ACC112 (cell line): ENCODE measurements at regions not wholly inside any gene's neighbourhood (a gene's known extent, or its start where the extent isn't known, plus 50 kb on each side); places are given as distances from the start of the nearest gene placed in this dataset.

Experiments
- H2AFZ ChIP-seq: fragments of 200-600 bp; sonication (generic); one replicate; pipeline ENCODE4 v1.6.0; 2017; ENCODE audit warnings: antibody characterized with exemption, low read length; ENCODE audit not compliant: unreplicated experiment
- H3K27ac ChIP-seq: fragments of 200-600 bp; sonication (generic); 2 replicates; pipeline ENCODE4 v1.5.1; 2014; ENCODE audit warnings: low read depth, mild to moderate bottlenecking, antibody characterized with exemption, low read length, moderate library complexity
- H3K27me3 ChIP-seq: fragments of 200-600 bp; sonication (generic); 2 replicates; pipeline ENCODE4 v1.6.1; 2014; ENCODE audit warnings: mild to moderate bottlenecking, antibody characterized with exemption, low read length, moderate library complexity, mixed read lengths; ENCODE audit not compliant: insufficient read depth
- H3K36me3 ChIP-seq: fragments of 200-600 bp; sonication (generic); 2 replicates; pipeline ENCODE4 v1.6.1; 2016; ENCODE audit warnings: mild to moderate bottlenecking, antibody characterized with exemption, low read length, moderate library complexity, mixed read lengths; ENCODE audit not compliant: insufficient read depth
- H3K4me1 ChIP-seq: fragments of 200-600 bp; sonication (generic); one replicate; pipeline ENCODE4 v1.6.1; 2016; ENCODE audit warnings: low read length, mixed read lengths; ENCODE audit not compliant: insufficient read depth, unreplicated experiment, control insufficient read depth
- H3K4me3 ChIP-seq: fragments of 200-600 bp; sonication (generic); 2 replicates; pipeline ENCODE4 v1.5.1; 2014; ENCODE audit warnings: mild to moderate bottlenecking, low read depth, low read length
- H3K79me2 ChIP-seq: fragments of 200-600 bp; sonication (generic); one replicate; pipeline ENCODE4 v1.6.0; 2016; ENCODE audit warnings: low read length; ENCODE audit not compliant: control insufficient read depth, unreplicated experiment, insufficient read depth

DNA sequence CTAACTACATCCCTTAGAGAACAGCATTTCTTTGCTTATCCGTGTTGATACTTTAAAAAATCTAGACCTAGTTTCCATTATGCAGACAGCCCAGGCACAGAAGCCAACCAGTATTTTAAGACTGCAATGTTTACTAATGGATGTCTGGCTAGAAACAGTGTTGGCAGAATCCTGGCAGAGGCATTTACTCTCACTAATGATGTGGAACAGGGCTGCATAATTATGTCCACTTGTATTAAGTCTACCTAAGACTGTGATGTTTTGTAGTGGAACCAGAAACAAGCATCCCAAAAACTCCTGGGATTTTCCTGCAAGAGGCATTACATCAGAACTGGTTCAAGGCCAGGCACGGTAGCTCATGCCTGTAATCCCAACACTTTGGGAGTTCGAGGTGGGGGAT is 50.2 kb upstream of the PICALM start:
- no peak overlapping the region for H3K4me3 ChIP-seq
- H3K27ac ChIP-seq = no peak overlapping the region
- H3K4me1 ChIP-seq = peaks cover 22% of the 10 kb centered on the region
- no peaks in the 10 kb centered on the region for H3K36me3 ChIP-seq
- H3K79me2 ChIP-seq = no peaks in the 10 kb centered on the region
- H2AFZ ChIP-seq = no peak overlapping the region
- H3K27me3 ChIP-seq = no peaks in the 10 kb centered on the region
